ENCODE measurements at regions not wholly inside any gene's neighbourhood (a gene's known extent, or its start where the extent isn't known, plus 50 kb on each side); places are given as distances from the start of the nearest gene placed in this dataset.

GRCh38 chr15:38153781-38154180, 98.9 kb upstream of the SPRED1 start:
- Histone ChIP-seq H3K27me3 (ENCODE audit: control insufficient read depth in 2 of 2, insufficient read depth in 2 of 2, low read length in 2 of 2) (peaks cover 3 to 7% of the 10 kb centered on the region in 2 experiments), H3K27ac (ENCODE audit: insufficient read depth, low read depth, low read length) (no peak overlapping the region), H3K4me3 (replicated peaks in 1 of 3; ENCODE audit: insufficient read depth in 1 of 3, low read depth in 1 of 3, low read length in 3 of 3) (no peak overlapping the region), H4K20me1 (replicated peaks; ENCODE audit: control insufficient read depth, extremely low read depth, insufficient read depth, low read length) (no peaks in the 10 kb centered on the region), H3K9me3 (replicated peaks; ENCODE audit: control insufficient read depth, insufficient read depth, low read length) (peaks cover 4% of the 10 kb centered on the region), H3K9me1 (replicated peaks; ENCODE audit: control insufficient read depth, extremely low read depth, insufficient read depth, low read length) (no peaks in the 10 kb centered on the region), H3K79me2 (ENCODE audit: control insufficient read depth, insufficient read depth, low read length) (no peaks in the 10 kb centered on the region), H3K36me3 (ENCODE audit: control insufficient read depth in 2 of 2, extremely low read depth in 1 of 2, insufficient read depth in 2 of 2, low read length in 2 of 2) (no peaks in the 10 kb centered on the region), H2AFZ (ENCODE audit: low read depth, low read length) (no peak overlapping the region), H3K4me2 (ENCODE audit: insufficient read depth, low read length) (no peak overlapping the region), H3K4me1 (ENCODE audit: control insufficient read depth, extremely low read depth, insufficient read depth, low read length) (no peaks in the 10 kb centered on the region), H3K9ac (replicated peaks; ENCODE audit: extremely low read depth, insufficient read depth, low read length) (no peak overlapping the region)
- DNase-seq (ENCODE audit: low read depth, low spot score) (no peak), FAIRE-seq (no peak)
- TF ChIP-seq GATA2 (IDR thresholded peaks at IDR 0.05; ENCODE audit: insufficient read depth, insufficient read length, low read depth, low read length) (no peak), EZH2 (IDR thresholded peaks at IDR 0.05; ENCODE audit: borderline replicate concordance, low read depth, low read length, severe bottlenecking) (no peak), MAX (IDR thresholded peaks at IDR 0.05; ENCODE audit: insufficient read depth, insufficient read length) (no peak), JUN (IDR thresholded peaks at IDR 0.05; ENCODE audit: borderline replicate concordance, insufficient read depth, insufficient read length, low read depth) (no peak), POLR2A (IDR thresholded peaks at IDR 0.05; ENCODE audit: low read depth, low read length) (no peak), CTCF (IDR thresholded peaks at IDR 0.05; ENCODE audit: extremely low read depth in 1 of 2, insufficient read depth in 1 of 2, low read depth in 1 of 2, low read length in 2 of 2) (no peak), POLR2AphosphoS5 (IDR thresholded peaks at IDR 0.05; ENCODE audit: insufficient read depth, low read depth, low read length) (no peak), MYC (IDR thresholded peaks at IDR 0.05; ENCODE audit: low read depth, low read length) (no peak), FOS (IDR thresholded peaks at IDR 0.05; ENCODE audit: borderline replicate concordance, insufficient read depth, low read length) (no peak)
- intact Hi-C loops (cut with micrococcal nuclease): no loop called here
- ChIA-PET POLR2A (no interaction called here), CTCF (no interaction called here)
- dilution Hi-C loops (cut with MboI; ENCODE audit: extremely low pct_ligation_motif_present, low sequenced_read_pairs): no loop called here
- no TSS peak for BruUV-seq (replicated peaks)

Measured in endothelial cell of umbilical vein (primary cell).